Trophoblast cell (in vitro differentiated cells and primary cell): ENCODE measurements at regions not wholly inside any gene's neighbourhood (a gene's known extent, or its start where the extent isn't known, plus 50 kb on each side); places are given as distances from the start of the nearest gene placed in this dataset.

Experiments used
- DNase-seq, 2 donors: peaks; one replicate each; pipeline ENCODE4 v3.0.0-alpha.2; 2016
- H2AFZ ChIP-seq: 2 replicates; pipeline ENCODE4 v1.6.1; 2013; ENCODE audit warnings: low read length, moderate library complexity, mild to moderate bottlenecking; ENCODE audit not compliant: insufficient read depth, poor library complexity
- H2AK5ac ChIP-seq: 2 replicates; pipeline ENCODE4 v1.6.1; 2013; ENCODE audit warnings: mild to moderate bottlenecking, low read length
- H2BK120ac ChIP-seq: 2 replicates; pipeline ENCODE4 v1.6.1; 2013; ENCODE audit warnings: low read length, mild to moderate bottlenecking, moderate library complexity; ENCODE audit not compliant: insufficient read depth, poor library complexity
- H2BK12ac ChIP-seq: 2 replicates; pipeline ENCODE4 v1.6.1; 2013; ENCODE audit warnings: mild to moderate bottlenecking, low read length, moderate library complexity
- H2BK5ac ChIP-seq: 2 replicates; pipeline ENCODE4 v1.6.1; 2013; ENCODE audit warnings: low read length, low read depth, moderate library complexity, mild to moderate bottlenecking; ENCODE audit not compliant: poor library complexity
- H3K14ac ChIP-seq: 2 replicates; pipeline ENCODE4 v1.6.1; 2013; ENCODE audit warnings: mild to moderate bottlenecking, low read length
- H3K18ac ChIP-seq: 2 replicates; pipeline ENCODE4 v1.6.1; 2013; ENCODE audit warnings: mild to moderate bottlenecking, low read length
- H3K23ac ChIP-seq: 2 replicates; pipeline ENCODE4 v1.6.1; 2013; ENCODE audit warnings: low read length
- H3K27ac ChIP-seq: 2 replicates; pipeline ENCODE4 v1.5.1; 2013; ENCODE audit warnings: low read depth, mild to moderate bottlenecking, inconsistent platforms, low read length, moderate library complexity
- H3K27me3 ChIP-seq: 2 replicates; pipeline ENCODE4 v1.6.1; 2013; ENCODE audit warnings: inconsistent platforms, mild to moderate bottlenecking, low read length, moderate library complexity; ENCODE audit not compliant: insufficient read depth
- H3K36me3 ChIP-seq, 2 experiments: 1 replicate in 1 of 2; 2 replicates in 1 of 2; pipeline ENCODE4 v1.6.1; 2013; ENCODE audit warnings: low read length in 2 of 2, mild to moderate bottlenecking in 2 of 2, moderate library complexity in 1 of 2; ENCODE audit not compliant: insufficient read depth in 2 of 2, control insufficient read depth in 1 of 2
- H3K4ac ChIP-seq: 2 replicates; pipeline ENCODE4 v1.6.1; 2013; ENCODE audit warnings: low read depth, mild to moderate bottlenecking, low read length, moderate library complexity
- H3K4me1 ChIP-seq, 2 experiments: 1 replicate in 1 of 2; 2 replicates in 1 of 2; pipeline ENCODE4 v1.6.1; 2013; ENCODE audit warnings: low read length in 2 of 2, mild to moderate bottlenecking in 2 of 2, moderate library complexity in 1 of 2; ENCODE audit not compliant: insufficient read depth in 2 of 2, control insufficient read depth in 1 of 2
- H3K4me2 ChIP-seq: 2 replicates; pipeline ENCODE4 v1.6.1; 2013; ENCODE audit warnings: inconsistent platforms, mild to moderate bottlenecking, low read length, moderate library complexity
- H3K4me3 ChIP-seq: 2 replicates; pipeline ENCODE4 v1.5.1; 2013; ENCODE audit warnings: mild to moderate bottlenecking, low read depth, low read length, inconsistent platforms
- H3K79me1 ChIP-seq: one replicate; pipeline ENCODE4 v1.6.1; 2013; ENCODE audit warnings: low read length
- H3K79me2 ChIP-seq: 2 replicates; pipeline ENCODE4 v1.6.1; 2013; ENCODE audit warnings: low read length, mild to moderate bottlenecking; ENCODE audit not compliant: control insufficient read depth, insufficient read depth, poor library complexity
- H3K9ac ChIP-seq: 2 replicates; pipeline ENCODE4 v1.6.1; 2013; ENCODE audit warnings: mild to moderate bottlenecking, low read length
- H3K9me3 ChIP-seq: 2 replicates; pipeline ENCODE4 v1.6.1; 2013; ENCODE audit warnings: low read depth, mild to moderate bottlenecking, control low read depth, inconsistent platforms, low read length; ENCODE audit not compliant: insufficient read depth
- H4K12ac ChIP-seq: 2 replicates; pipeline ENCODE4 v1.6.1; 2013; ENCODE audit warnings: low read depth, mild to moderate bottlenecking, low read length, moderate library complexity
- H4K8ac ChIP-seq: 2 replicates; pipeline ENCODE4 v1.6.1; 2013; ENCODE audit warnings: low read depth, mild to moderate bottlenecking, low read length, moderate library complexity
- H4K91ac ChIP-seq: one replicate; pipeline ENCODE4 v1.6.1; 2013; ENCODE audit warnings: low read depth, mild to moderate bottlenecking, low read length, moderate library complexity
- WGBS: extraction: QIAGEN DNeasy Blood & Tissue Kit; methylation state at CpG from one replicate; pipeline ENCODE4 v1.1.7; 2013; ENCODE audit warnings: missing lambda C conversion rate; ENCODE audit not compliant: insufficient read length, insufficient coverage; ENCODE audit errors: extremely low coverage; 5-methylcytosine and 5-hydroxymethylcytosine counted together

DNA sequence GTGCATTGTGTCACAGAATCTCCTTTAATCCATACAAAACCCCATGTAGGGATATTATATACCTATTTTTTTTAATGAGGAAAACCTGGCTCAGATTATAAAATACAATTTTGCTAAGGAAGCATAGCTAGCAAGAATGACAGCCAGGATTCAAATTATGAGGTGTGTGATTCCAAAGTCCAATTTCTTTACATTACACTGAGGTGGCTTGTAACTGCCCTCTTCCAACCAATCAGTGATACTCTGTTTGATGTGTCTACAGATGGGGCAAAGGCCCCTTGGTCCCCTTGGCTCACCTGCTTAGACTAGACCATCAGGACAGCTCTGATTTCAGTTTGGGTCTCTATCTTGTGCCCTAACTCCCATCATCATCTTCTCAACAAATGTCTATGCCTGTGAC lies 120.3 kb upstream of the ADAMTS9 start:
- no peaks in the 10 kb centered on the region for H3K79me1 ChIP-seq
- no peak overlapping the region for H3K4me3 ChIP-seq
- H2BK12ac ChIP-seq = no peak overlapping the region
- no peak overlapping the region for H2AFZ ChIP-seq
- no peak overlapping the region for H3K23ac ChIP-seq
- no peaks in the 10 kb centered on the region for H3K79me2 ChIP-seq
- H3K14ac ChIP-seq = no peak overlapping the region
- H4K8ac ChIP-seq = no peak overlapping the region
- no peak overlapping the region for H4K12ac ChIP-seq
- H3K4me1 ChIP-seq = peaks cover 0 to 2% of the 10 kb centered on the region in 2 experiments
- H3K9ac ChIP-seq = no peak overlapping the region
- no peak overlapping the region for H3K27ac ChIP-seq
- DNase-seq = no peak
- no peak overlapping the region for H3K4me2 ChIP-seq
- H3K18ac ChIP-seq = no peak overlapping the region
- H4K91ac ChIP-seq = no peak overlapping the region
- H2BK5ac ChIP-seq = no peak overlapping the region
- no peaks in the 10 kb centered on the region for H3K27me3 ChIP-seq
- no peaks in the 10 kb centered on the region for H3K36me3 ChIP-seq
- no peak overlapping the region for H2BK120ac ChIP-seq
- H2AK5ac ChIP-seq = no peak overlapping the region
- H3K9me3 ChIP-seq = no peaks in the 10 kb centered on the region
- H3K4ac ChIP-seq = no peak overlapping the region

DNA sequence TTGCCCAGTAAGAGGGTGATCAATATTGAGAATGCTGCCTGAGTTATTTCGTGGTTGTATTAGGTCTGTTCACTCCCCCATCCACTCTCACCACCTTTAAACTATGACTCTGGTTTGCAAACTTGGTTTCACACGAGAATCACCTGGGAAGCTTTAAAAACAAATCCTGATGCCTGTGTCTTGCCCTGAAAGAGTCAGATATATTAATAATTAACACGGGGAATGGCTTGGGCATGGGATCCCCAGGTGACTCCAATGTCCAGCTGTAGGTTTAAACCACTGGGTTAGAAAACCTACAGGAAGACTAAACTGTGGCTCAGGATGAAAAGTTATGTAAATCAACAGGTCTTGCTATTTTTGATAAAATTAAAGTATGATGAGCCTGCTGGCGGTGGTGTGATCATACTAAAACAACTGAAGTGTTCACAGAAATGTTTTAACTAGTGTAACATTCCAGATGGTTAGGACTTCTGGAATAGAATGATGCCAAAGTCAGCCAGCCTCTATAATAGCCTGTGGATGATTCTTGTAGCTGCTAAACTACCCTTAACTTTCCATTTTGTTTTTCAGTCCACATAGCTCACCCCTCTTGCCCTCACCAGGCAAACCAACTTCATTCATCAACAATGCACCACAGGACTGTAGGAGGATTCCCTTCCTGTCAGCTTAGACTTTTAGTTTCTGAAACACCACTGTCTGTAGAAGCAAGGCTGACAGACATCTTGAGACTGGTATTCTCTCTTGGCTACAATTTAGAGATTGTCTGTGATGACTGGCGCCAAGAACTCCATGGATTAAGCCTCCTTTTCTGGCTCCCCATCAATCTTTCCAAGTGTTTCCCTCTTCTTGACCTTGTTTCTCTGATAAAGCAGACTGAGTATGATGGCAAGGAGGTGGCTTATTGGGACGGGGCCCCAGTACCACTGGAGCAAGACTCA lies 119.1 kb upstream of the ADAMTS9 start:
- Histone ChIP-seq H2BK5ac (no peak overlapping the region), H3K9ac (no peak overlapping the region), H3K27me3 (no peaks in the 10 kb centered on the region), H3K18ac (no peak overlapping the region), H4K91ac (no peak overlapping the region), H3K36me3 (no peaks in the 10 kb centered on the region), H3K4me2 (no peak overlapping the region), H2AFZ (no peak overlapping the region), H2BK12ac (no peak overlapping the region), H3K14ac (no peak overlapping the region), H2BK120ac (no peak overlapping the region), H3K79me2 (no peaks in the 10 kb centered on the region), H3K4me1 (peaks cover 0 to 2% of the 10 kb centered on the region in 2 experiments), H3K79me1 (no peaks in the 10 kb centered on the region), H3K4me3 (no peak overlapping the region), H4K8ac (no peak overlapping the region), H4K12ac (no peak overlapping the region), H3K4ac (no peak overlapping the region), H3K9me3 (no peaks in the 10 kb centered on the region), H2AK5ac (no peak overlapping the region), H3K27ac (no peak overlapping the region), H3K23ac (peak overlapping the region; percentile 55)
- DNase-seq = no peak
- WGBS = no CpG with 5 or more reads among the region's 6 CpGs

DNA sequence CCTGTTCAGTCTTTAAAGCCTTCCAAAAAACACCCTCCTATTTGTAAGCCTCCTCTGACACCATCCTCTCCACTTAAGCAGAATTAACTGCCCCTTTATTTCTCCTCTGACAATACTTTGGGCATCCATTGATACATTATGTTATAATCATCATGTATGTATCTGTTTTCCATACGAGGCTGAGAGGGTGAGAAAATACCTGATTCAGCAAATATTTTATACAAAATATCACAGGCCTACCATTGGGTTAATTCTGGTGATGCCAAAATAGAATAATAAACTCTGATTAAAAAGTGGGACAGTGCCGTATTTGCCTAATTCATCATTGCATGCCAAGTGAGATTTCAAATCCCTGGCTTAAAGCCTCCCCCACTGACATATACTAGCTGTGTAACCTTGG lies 118.2 kb upstream of the ADAMTS9 start:
- H2BK5ac ChIP-seq = no peak overlapping the region
- H3K27ac ChIP-seq = no peak overlapping the region
- no peaks in the 10 kb centered on the region for H3K79me2 ChIP-seq
- H2BK120ac ChIP-seq = no peak overlapping the region
- no peaks in the 10 kb centered on the region for H3K27me3 ChIP-seq
- no peak overlapping the region for H3K9ac ChIP-seq
- no peak overlapping the region for H4K91ac ChIP-seq
- no peak overlapping the region for H3K18ac ChIP-seq
- no peak for DNase-seq
- no peaks in the 10 kb centered on the region for H3K79me1 ChIP-seq
- H3K4me3 ChIP-seq = no peak overlapping the region
- H2BK12ac ChIP-seq = no peak overlapping the region
- H3K4ac ChIP-seq = no peak overlapping the region
- no peak overlapping the region for H4K8ac ChIP-seq
- no CpG with 5 or more reads among the region's 2 CpGs for WGBS
- H3K23ac ChIP-seq = no peak overlapping the region
- no peaks in the 10 kb centered on the region for H3K9me3 ChIP-seq
- H3K4me1 ChIP-seq = peaks cover 0 to 2% of the 10 kb centered on the region in 2 experiments
- no peak overlapping the region for H2AK5ac ChIP-seq
- no peak overlapping the region for H3K14ac ChIP-seq
- no peaks in the 10 kb centered on the region for H3K36me3 ChIP-seq
- H3K4me2 ChIP-seq = no peak overlapping the region
- H4K12ac ChIP-seq = no peak overlapping the region
- no peak overlapping the region for H2AFZ ChIP-seq

DNA sequence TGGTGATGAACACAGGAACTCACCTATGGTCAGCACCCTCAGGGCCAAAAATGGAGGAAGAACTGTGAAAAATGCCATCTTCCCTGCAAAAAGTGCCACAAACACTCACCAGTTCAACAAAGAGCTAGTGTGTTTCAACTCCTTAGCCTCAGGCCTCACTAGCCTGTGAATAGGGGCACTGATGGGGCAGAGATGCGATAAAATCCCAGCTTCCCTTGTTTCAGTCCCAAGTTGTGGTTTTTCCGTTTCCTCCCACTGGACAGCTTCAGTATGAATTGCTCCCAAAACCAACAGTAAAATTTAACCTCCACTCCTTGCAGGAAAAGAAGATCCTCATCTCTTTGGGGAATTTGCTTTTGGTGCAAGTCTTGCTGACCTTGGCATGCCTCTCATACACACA lies 117.4 kb upstream of the ADAMTS9 start:
- Histone ChIP-seq H4K8ac (no peak overlapping the region), H3K9ac (no peak overlapping the region), H4K91ac (no peak overlapping the region), H3K18ac (no peak overlapping the region), H2AK5ac (no peak overlapping the region), H2BK120ac (no peak overlapping the region), H3K27me3 (no peaks in the 10 kb centered on the region), H3K4me1 (peaks cover 0 to 2% of the 10 kb centered on the region in 2 experiments), H3K36me3 (no peaks in the 10 kb centered on the region), H2BK5ac (no peak overlapping the region), H3K79me2 (no peaks in the 10 kb centered on the region), H3K14ac (no peak overlapping the region), H3K4ac (no peak overlapping the region), H3K4me3 (no peak overlapping the region), H3K79me1 (no peaks in the 10 kb centered on the region), H3K4me2 (no peak overlapping the region), H2AFZ (no peak overlapping the region), H4K12ac (no peak overlapping the region), H3K27ac (no peak overlapping the region), H3K9me3 (no peaks in the 10 kb centered on the region), H3K23ac (no peak overlapping the region), H2BK12ac (no peak overlapping the region)
- WGBS = no CpG with 5 or more reads among the region's 2 CpGs
- no peak for DNase-seq
